Breast epithelium (tissue), 4 donors: ENCODE measurements at regions not wholly inside any gene's neighbourhood (a gene's known extent, or its start where the extent isn't known, plus 50 kb on each side); places are given as distances from the start of the nearest gene placed in this dataset.

Source experiments
- DNase-seq, 2 donors: peaks; one replicate each; pipeline ENCODE4 v3.0.0-alpha.2; 2019; ENCODE audit warnings: low spot score in 2 of 2
- H3K27ac ChIP-seq, 2 donors: fragments of 200-600 bp; sonication (generic) in 1 of 2; one replicate each; pipeline ENCODE4 v1.5.1; 2016 to 2019; ENCODE audit warnings: mild to moderate bottlenecking in 1 of 2
- H3K27me3 ChIP-seq, 2 donors: fragments of 200-600 bp; sonication (generic) in 1 of 2; one replicate each; pipeline versions ENCODE4 v1.5.1 to v1.6.0; 2017 to 2019; ENCODE audit warnings: control low read depth in 1 of 2, mild to moderate bottlenecking in 1 of 2
- H3K36me3 ChIP-seq: fragments of 200-600 bp; one replicate; pipeline ENCODE4 v1.5.1; 2019
- H3K4me1 ChIP-seq, 2 donors: fragments of 200-600 bp; sonication (generic); one replicate each; pipeline ENCODE4 v1.5.1; 2016 to 2019; ENCODE audit warnings: control low read depth in 1 of 2
- H3K4me3 ChIP-seq, 3 donors: fragments of 200-600 bp; sonication (generic); 1 replicate in 2 of 3; 2 replicates in 1 of 3; pipeline ENCODE4 v1.5.1; 2016 to 2019; ENCODE audit warnings: mild to moderate bottlenecking in 3 of 3, moderate library complexity in 2 of 3
- H3K9me3 ChIP-seq, 2 donors: fragments of 200-600 bp; sonication (generic) in 1 of 2; one replicate each; pipeline ENCODE4 v1.5.1; 2016 to 2019; ENCODE audit warnings: control low read depth in 1 of 2
- POLR2A ChIP-seq: fragments of 450-650 bp; IDR thresholded peaks from one replicate; pipeline ENCODE4 v1.6.1; 2016; ENCODE audit warnings: antibody characterized with exemption, mild to moderate bottlenecking, moderate library complexity
- POLR2AphosphoS5 ChIP-seq, 3 donors: sonication (generic); formaldehyde crosslinking; IDR thresholded peaks; one replicate each; pipeline ENCODE4 v1.6.1; 2017; ENCODE audit warnings: antibody characterized with exemption in 3 of 3
- intact Hi-C: fragments of 100-400 bp; cut with DNase I; formaldehyde crosslinking; loops from one replicate; pipeline ENCODE4 v1.15.1; 2023; ENCODE audit warnings: low total_unique reads
- TF ChIP-seq, protein P1 (sequence below), 3 donors: fragments of 450-650 bp; IDR thresholded peaks; one replicate each; pipeline ENCODE4 v1.5.1; 2016 to 2017; ENCODE audit warnings: antibody characterized with exemption in 3 of 3, mild to moderate bottlenecking in 3 of 3, moderate library complexity in 3 of 3

DNA sequence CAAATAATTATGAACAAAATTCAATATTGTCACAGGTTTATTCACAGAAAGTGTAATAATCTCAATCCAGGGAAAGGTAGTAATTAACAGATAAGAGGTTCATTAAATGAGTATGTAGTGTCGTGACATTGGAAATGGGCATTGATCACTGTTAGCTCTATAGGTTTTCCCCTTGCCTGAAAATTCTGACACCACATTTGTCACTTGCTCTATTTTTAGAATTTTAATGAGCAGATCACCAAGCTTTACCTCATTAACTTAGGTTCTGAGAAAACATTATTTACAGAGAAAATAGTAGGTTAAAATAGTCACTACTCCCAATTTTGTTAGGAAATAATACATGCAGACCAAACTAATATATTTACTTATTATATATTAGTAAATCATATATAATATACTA, 344.0 kb downstream of the DSC3 start:
- Histone ChIP-seq H3K36me3 (no peaks in the 10 kb centered on the region), H3K27me3 (no peaks in the 10 kb centered on the region), H3K4me1 (no peaks in the 10 kb centered on the region), H3K4me3 (no peak overlapping the region), H3K9me3 (no peaks in the 10 kb centered on the region), H3K27ac (no peak overlapping the region)
- intact Hi-C loops: no loop called here
- no peak for TF ChIP-seq POLR2A
- TF ChIP-seq, protein P1, sequence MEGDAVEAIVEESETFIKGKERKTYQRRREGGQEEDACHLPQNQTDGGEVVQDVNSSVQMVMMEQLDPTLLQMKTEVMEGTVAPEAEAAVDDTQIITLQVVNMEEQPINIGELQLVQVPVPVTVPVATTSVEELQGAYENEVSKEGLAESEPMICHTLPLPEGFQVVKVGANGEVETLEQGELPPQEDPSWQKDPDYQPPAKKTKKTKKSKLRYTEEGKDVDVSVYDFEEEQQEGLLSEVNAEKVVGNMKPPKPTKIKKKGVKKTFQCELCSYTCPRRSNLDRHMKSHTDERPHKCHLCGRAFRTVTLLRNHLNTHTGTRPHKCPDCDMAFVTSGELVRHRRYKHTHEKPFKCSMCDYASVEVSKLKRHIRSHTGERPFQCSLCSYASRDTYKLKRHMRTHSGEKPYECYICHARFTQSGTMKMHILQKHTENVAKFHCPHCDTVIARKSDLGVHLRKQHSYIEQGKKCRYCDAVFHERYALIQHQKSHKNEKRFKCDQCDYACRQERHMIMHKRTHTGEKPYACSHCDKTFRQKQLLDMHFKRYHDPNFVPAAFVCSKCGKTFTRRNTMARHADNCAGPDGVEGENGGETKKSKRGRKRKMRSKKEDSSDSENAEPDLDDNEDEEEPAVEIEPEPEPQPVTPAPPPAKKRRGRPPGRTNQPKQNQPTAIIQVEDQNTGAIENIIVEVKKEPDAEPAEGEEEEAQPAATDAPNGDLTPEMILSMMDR (IDR thresholded peaks at IDR 0.05): no peak
- no peak for TF ChIP-seq POLR2AphosphoS5 (IDR thresholded peaks at IDR 0.05)
- DNase-seq: no peak

DNA sequence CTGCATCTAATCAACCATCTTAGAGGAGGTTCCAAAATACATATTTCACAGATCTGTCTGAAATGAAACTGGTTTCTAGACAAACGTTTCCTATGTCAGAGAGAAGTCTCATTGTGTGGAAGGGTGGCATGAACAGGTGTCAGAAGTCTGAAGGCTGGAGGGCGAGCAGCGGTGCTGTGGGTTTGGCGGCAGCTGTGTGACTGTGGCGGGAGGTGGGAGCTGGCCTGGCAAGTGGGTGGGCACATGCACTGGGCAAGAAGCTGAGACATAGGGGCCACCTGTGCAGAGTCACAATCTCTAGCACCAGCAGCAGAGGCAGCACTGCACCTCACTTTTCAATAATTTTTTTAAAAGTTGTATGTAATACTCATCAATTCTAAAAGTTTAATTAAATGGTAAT, 346.3 kb downstream of the DSC3 start:
- Histone ChIP-seq H3K4me3 (no peak overlapping the region), H3K4me1 (no peaks in the 10 kb centered on the region), H3K27ac (no peak overlapping the region), H3K9me3 (no peaks in the 10 kb centered on the region), H3K27me3 (no peaks in the 10 kb centered on the region), H3K36me3 (no peaks in the 10 kb centered on the region)
- TF ChIP-seq POLR2AphosphoS5 (IDR thresholded peaks at IDR 0.05) (no peak), POLR2A (no peak)
- TF ChIP-seq, protein P1 (IDR thresholded peaks at IDR 0.05): no peak
- intact Hi-C loops: no loop called here
- no peak for DNase-seq

DNA sequence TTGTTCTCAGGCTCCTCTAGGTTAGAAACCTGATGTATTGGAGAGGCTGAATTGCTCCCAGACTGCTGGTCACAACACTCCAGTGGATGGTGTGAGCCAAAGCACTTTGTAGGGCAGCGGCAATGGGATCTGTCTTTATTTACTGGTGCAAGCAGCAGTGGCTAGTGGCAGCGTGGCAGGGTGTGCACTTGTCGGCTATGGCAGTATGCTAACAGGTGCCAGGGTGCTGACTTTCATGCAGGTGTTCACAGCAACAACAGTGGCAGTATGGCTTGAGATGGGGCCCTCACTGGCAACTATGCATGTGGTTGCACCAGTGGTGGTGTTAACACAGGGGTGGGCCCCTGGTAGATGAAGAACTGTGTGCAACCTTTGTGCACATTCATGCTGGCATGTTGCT, 347.8 kb downstream of the DSC3 start:
- H3K27me3 ChIP-seq: no peaks in the 10 kb centered on the region
- intact Hi-C loops: no loop called here
- H3K27ac ChIP-seq: no peak overlapping the region
- no peaks in the 10 kb centered on the region for H3K9me3 ChIP-seq
- no peaks in the 10 kb centered on the region for H3K4me1 ChIP-seq
- no peak for DNase-seq
- H3K36me3 ChIP-seq: no peaks in the 10 kb centered on the region
- no peak overlapping the region for H3K4me3 ChIP-seq
- no peak for TF ChIP-seq POLR2A
- no peak for TF ChIP-seq POLR2AphosphoS5 (IDR thresholded peaks at IDR 0.05)
- TF ChIP-seq, protein P1 (IDR thresholded peaks at IDR 0.05): no peak

DNA sequence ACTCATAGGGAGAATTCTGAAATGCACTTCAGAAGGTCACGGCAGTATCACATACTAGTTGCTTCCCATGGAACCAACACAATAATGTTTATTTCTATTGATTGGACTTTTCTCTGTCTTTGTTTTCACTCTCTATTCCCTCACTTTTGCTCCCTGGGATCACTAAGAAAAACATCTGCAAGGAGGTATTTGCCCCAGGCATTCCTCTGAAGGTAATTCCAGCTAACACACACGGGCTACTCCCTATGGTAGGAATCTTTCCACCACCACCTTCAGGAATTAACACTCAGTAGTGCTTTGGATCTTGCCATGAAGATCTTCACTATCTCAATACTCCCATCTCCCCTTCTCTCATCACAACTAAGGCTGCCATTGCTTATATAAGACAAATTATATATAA, 353.3 kb downstream of the DSC3 start:
- Histone ChIP-seq H3K27ac (no peak overlapping the region), H3K4me3 (no peak overlapping the region), H3K27me3 (no peaks in the 10 kb centered on the region), H3K4me1 (no peaks in the 10 kb centered on the region), H3K36me3 (no peaks in the 10 kb centered on the region), H3K9me3 (no peaks in the 10 kb centered on the region)
- TF ChIP-seq, protein P1 (IDR thresholded peaks at IDR 0.05): no peak
- no peak for TF ChIP-seq POLR2A
- TF ChIP-seq POLR2AphosphoS5 (IDR thresholded peaks at IDR 0.05): no peak
- intact Hi-C loops: no loop called here
- no peak for DNase-seq

DNA sequence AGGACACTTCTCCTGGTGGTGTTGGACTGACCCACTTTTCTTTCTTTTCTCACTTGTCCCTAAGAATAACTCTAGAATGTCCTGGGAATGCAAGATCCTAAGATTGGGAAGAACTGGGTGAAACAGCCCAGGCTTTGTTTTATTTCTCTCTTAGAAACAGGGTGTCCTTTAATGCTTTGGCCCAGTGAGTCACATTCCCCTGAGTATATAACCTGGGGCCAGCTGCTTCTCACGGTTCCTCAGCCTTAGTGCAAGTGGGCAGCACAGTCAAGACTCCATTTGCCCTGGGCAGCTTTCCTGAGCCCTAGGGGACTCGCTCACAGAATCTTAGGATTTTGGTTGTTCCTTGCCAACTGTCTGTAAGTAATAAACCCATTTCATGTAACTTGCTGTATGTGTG, 355.0 kb downstream of the DSC3 start:
- H3K4me3 ChIP-seq: no peak overlapping the region

More for the DNA sequence above, 355.0 kb downstream of the DSC3 start:
- Histone ChIP-seq H3K4me1 (no peaks in the 10 kb centered on the region), H3K36me3 (no peaks in the 10 kb centered on the region), H3K9me3 (no peaks in the 10 kb centered on the region), H3K27me3 (no peaks in the 10 kb centered on the region), H3K27ac (no peak overlapping the region)
- TF ChIP-seq POLR2AphosphoS5 (IDR thresholded peaks at IDR 0.05) (no peak), POLR2A (no peak)
- TF ChIP-seq, protein P1 (IDR thresholded peaks at IDR 0.05): no peak
- DNase-seq: no peak
- intact Hi-C loops: no loop called here
